Heart left ventricle (tissue), 16 donors: ENCODE measurements at regions not wholly inside any gene's neighbourhood (a gene's known extent, or its start where the extent isn't known, plus 50 kb on each side); places are given as distances from the start of the nearest gene placed in this dataset.

ENCODE experiments used
- ATAC-seq, 4 donors: fragments of 200-7000 bp; cut with Tn5 transposase; one replicate each; pipeline ENCODE4 v1.9.1; 2020 to 2022; ENCODE audit warnings: moderate library complexity in 4 of 4, mild to moderate bottlenecking in 3 of 4, moderate number of reproducible peaks in 1 of 4
- DNase-seq, 5 donors: peaks; one replicate each; pipeline ENCODE4 v3.0.0-alpha.2; 2020
- H3K27ac ChIP-seq, 12 donors: fragments of 200-600 bp; sonication (generic) in 4 of 12; one replicate each; pipeline versions ENCODE4 v1.5.0 to v1.8.0; 2016 to 2022; ENCODE audit warnings: mild to moderate bottlenecking in 2 of 12
- H3K27me3 ChIP-seq, 9 donors: fragments of 200-600 bp; sonication (generic) in 2 of 9; one replicate each; pipeline versions ENCODE4 v1.5.1 to v1.8.0; 2016 to 2022; ENCODE audit warnings: mild to moderate bottlenecking in 3 of 9
- H3K36me3 ChIP-seq, 9 donors: fragments of 200-600 bp; sonication (generic) in 2 of 9; one replicate each; pipeline versions ENCODE4 v1.5.0 to v1.8.0; 2018 to 2022; ENCODE audit warnings: mild to moderate bottlenecking in 2 of 9
- H3K4me1 ChIP-seq, 12 donors: fragments of 200-600 bp; sonication (generic) in 4 of 12; one replicate each; pipeline versions ENCODE4 v1.5.0 to v1.8.0; 2016 to 2022; ENCODE audit warnings: mild to moderate bottlenecking in 3 of 12
- H3K4me3 ChIP-seq, 12 donors: fragments of 200-600 bp; sonication (generic) in 4 of 12; one replicate each; pipeline versions ENCODE4 v1.5.0 to v1.8.0; 2017 to 2022; ENCODE audit warnings: mild to moderate bottlenecking in 9 of 12, moderate library complexity in 4 of 12
- H3K9me3 ChIP-seq, 12 donors: fragments of 200-600 bp; sonication (generic) in 4 of 12; one replicate each; pipeline versions ENCODE4 v1.5.0 to v1.8.0; 2016 to 2022; ENCODE audit warnings: mild to moderate bottlenecking in 1 of 12
- CTCF ChIP-seq, 12 donors: fragments of 200-600 bp; sonication (generic) in 4 of 12; IDR thresholded peaks; one replicate each; pipeline versions ENCODE4 v1.5.0 to v1.8.0; 2018 to 2022; ENCODE audit warnings: antibody characterized with exemption in 12 of 12, mild to moderate bottlenecking in 5 of 12
- POLR2A ChIP-seq, 2 donors: fragments of 450-650 bp; IDR thresholded peaks; one replicate each; pipeline ENCODE4 v1.6.1; 2017; ENCODE audit warnings: antibody characterized with exemption in 2 of 2, mild to moderate bottlenecking in 2 of 2, moderate library complexity in 2 of 2
- WGBS, 4 donors: extraction: QIAGEN DNeasy Blood & Tissue Kit in 2 of 4; methylation state at CpG; one replicate each; pipeline versions ENCODE4 v1.1.5 to v1.1.7; 2013 to 2018; 5-methylcytosine and 5-hydroxymethylcytosine counted together
- intact Hi-C, 10 donors: fragments of 100-400 bp; cut with DNase I; formaldehyde crosslinking; loops; one replicate each; pipeline versions ENCODE4 v1.11.1 to v1.14.2; 2022
- donor health status: ischemic (EF 13 %, LVEDD 7.1; RV severe dilation, severe dysfunction).
- donor health status: healthy with polysubstance abuse.
- donor health status: DM: no; HTN: yes; CAD: no.
- donor health status: DM: no; HTN: no; CAD: no.
- donor health status: ischemic (EF 25% LVEDD 6.9; RV normal size, moderate dysfunction).
- donor health status: ischemic (EF 25% LVEDD 5.7; RV mildly dilated, moderate dysfunction).
- donor health status: healthy.
- donor health status: DM: yes; HTN: yes; CAD: no.
- donor health status: ischemic (EF 35%, LVEDD 5.7; RV mildly dilated, moderate dysfunction).
- donor health status: nonischemic (EF 11% LVEDD 7.7; RV severe dilation, severe dysfunction).
- donor health status: DM: yes; HTN: yes; CAD: no.
- donor health status: PGD.
- donor health status: ischemic (EF 29% LVEDD 5.4; RV normal size, mild dysfunction).
- donor health status: nonischemic (EF 23%, LVEDD 6.1; RV moderate dilation, normal function).

GRCh38 chr18:46350598-46351159 lies 246.5 kb downstream of the HAUS1 start:
- Histone ChIP-seq H3K4me3 (no peak overlapping the region), H3K4me1 (peaks cover 0 to 8% (median 0%) of the 10 kb centered on the region in 12 donors), H3K9me3 (no peaks in the 10 kb centered on the region), H3K27me3 (no peaks in the 10 kb centered on the region), H3K27ac (no peak overlapping the region), H3K36me3 (no peaks in the 10 kb centered on the region)
- ATAC-seq (no peak), DNase-seq (no peak)
- intact Hi-C loops: no loop called here
- TF ChIP-seq CTCF (IDR thresholded peaks at IDR 0.05) (no peak), POLR2A (IDR thresholded peaks at IDR 0.05) (no peak)
- WGBS, 4 donors: 69 to 87% (median 75%) methylated on average over 10 to 13 of the region's 13 CpGs

GRCh38 chr18:46352520-46353250 lies 248.5 kb downstream of the HAUS1 start:
- Histone ChIP-seq H3K27me3 (no peaks in the 10 kb centered on the region), H3K9me3 (no peaks in the 10 kb centered on the region), H3K36me3 (no peaks in the 10 kb centered on the region), H3K27ac (no peak overlapping the region), H3K4me3 (no peak overlapping the region), H3K4me1 (peaks cover 0 to 20% (median 7%) of the 10 kb centered on the region in 12 donors)
- no peak for ATAC-seq
- DNase-seq: no peak
- intact Hi-C loops: no loop called here
- 94 to 98% (median 94%) methylated on average over 5 of the region's 5 CpGs for WGBS, 4 donors
- TF ChIP-seq POLR2A (IDR thresholded peaks at IDR 0.05) (no peak), CTCF (IDR thresholded peaks at IDR 0.05) (no peak)

GRCh38 chr18:46353460-46353859 lies 249.3 kb downstream of the HAUS1 start:
- DNase-seq (no peak), ATAC-seq (no peak)
- Histone ChIP-seq H3K4me1 (peaks cover 0 to 20% (median 7%) of the 10 kb centered on the region in 12 donors), H3K27ac (no peak overlapping the region), H3K4me3 (no peak overlapping the region), H3K27me3 (no peaks in the 10 kb centered on the region), H3K9me3 (no peaks in the 10 kb centered on the region), H3K36me3 (no peaks in the 10 kb centered on the region)
- no peak for TF ChIP-seq POLR2A (IDR thresholded peaks at IDR 0.05)
- no peak for TF ChIP-seq CTCF (IDR thresholded peaks at IDR 0.05)
- WGBS, 4 donors: 75 to 89% (median 85%) methylated on average over 7 to 9 of the region's 9 CpGs
- intact Hi-C loops: no loop called here

GRCh38 chr18:46356278-46357033 lies 252.3 kb downstream of the HAUS1 start:
- Histone ChIP-seq H3K9me3 (peaks cover 0 to 9% (median 0%) of the 10 kb centered on the region in 12 donors), H3K27ac (peak overlapping the region in 8 of 12 donors; percentile 12 to 76 (median 53)), H3K36me3 (no peaks in the 10 kb centered on the region), H3K4me1 (peaks cover 0 to 13% (median 7%) of the 10 kb centered on the region in 12 donors), H3K27me3 (no peaks in the 10 kb centered on the region), H3K4me3 (no peak overlapping the region)
- DNase-seq (peak in 4 of 5 donors; percentile 42 to 65 (median 54)), ATAC-seq (peak; percentile 81 to 94 (median 88))
- no peak for TF ChIP-seq CTCF (IDR thresholded peaks at IDR 0.05)
- no peak for TF ChIP-seq POLR2A (IDR thresholded peaks at IDR 0.05)
- 48 to 64% (median 54%) methylated on average over 9 of the region's 9 CpGs for WGBS, 4 donors
- intact Hi-C loops: no loop called here
